ENCODE measurements at regions not wholly inside any gene's neighbourhood (a gene's known extent, or its start where the extent isn't known, plus 50 kb on each side); places are given as distances from the start of the nearest gene placed in this dataset.

GRCh38 chr15:60079210-60079609 lies 75.1 kb downstream of the FOXB1 start:
- Histone ChIP-seq H3K36me3 (ENCODE audit: control insufficient read depth, insufficient read depth, low read length) (no peaks in the 10 kb centered on the region), H3K4me1 (ENCODE audit: control insufficient read depth, extremely low read depth, insufficient read depth, low read length) (no peaks in the 10 kb centered on the region), H3K27me3 (ENCODE audit: control insufficient read depth, insufficient read depth, low read length) (peaks cover 3% of the 10 kb centered on the region), H3K4me2 (ENCODE audit: extremely low read depth, insufficient read depth, low read length) (no peak overlapping the region), H3K79me2 (ENCODE audit: control insufficient read depth, insufficient read depth, low read length) (no peaks in the 10 kb centered on the region), H3K9ac (ENCODE audit: insufficient read depth, low read length) (no peak overlapping the region), H2AFZ (ENCODE audit: low read length) (no peak overlapping the region), H3K4me3 (replicated peaks in 1 of 4; ENCODE audit: control extremely low read depth in 1 of 4, insufficient read depth in 1 of 4, low read depth in 3 of 4, low read length in 4 of 4) (no peak overlapping the region), H3K27ac (ENCODE audit: insufficient read depth, low read length) (no peak overlapping the region), H4K20me1 (ENCODE audit: control insufficient read depth, extremely low read depth, insufficient read depth, low read length) (no peaks in the 10 kb centered on the region), H3K9me3 (ENCODE audit: control insufficient read depth, insufficient read depth, low read depth, low read length) (no peaks in the 10 kb centered on the region)
- TF ChIP-seq EZH2 (IDR thresholded peaks at IDR 0.05; ENCODE audit: low read length, missing control alignments): no peak
- peak; percentile 30 to 48 for TF ChIP-seq CTCF (conservative IDR thresholded peaks at IDR 0.05 in 1 of 2, IDR thresholded peaks at IDR 0.05 in 1 of 2; ENCODE audit: low read depth in 1 of 2, low read length in 2 of 2)
- DNase-seq (ENCODE audit: low read depth in 2 of 2): no peak

DNA sequence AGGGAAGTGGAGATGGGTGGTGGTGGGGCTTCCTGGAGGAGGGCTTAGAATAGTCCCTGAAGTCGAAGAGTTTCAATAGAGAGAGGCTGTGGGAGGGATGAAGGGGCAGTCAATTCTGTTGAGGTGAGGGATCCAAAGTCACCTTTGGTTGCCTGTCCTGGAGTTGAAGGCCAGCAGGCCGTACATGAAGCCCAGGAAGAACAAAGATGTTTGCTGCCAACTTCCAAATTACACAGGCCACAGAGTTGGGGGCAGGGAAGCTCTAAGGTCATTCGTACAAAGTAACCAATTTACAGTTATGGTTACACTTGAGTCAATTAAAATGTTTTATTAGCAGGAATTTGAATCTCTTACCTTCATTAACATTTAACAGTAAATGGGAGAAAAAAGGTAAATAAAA lies 77.9 kb downstream of the FOXB1 start:
- no peak for TF ChIP-seq CTCF (conservative IDR thresholded peaks at IDR 0.05 in 1 of 2, IDR thresholded peaks at IDR 0.05 in 1 of 2; ENCODE audit: low read depth in 1 of 2, low read length in 2 of 2)
- TF ChIP-seq EZH2 (IDR thresholded peaks at IDR 0.05; ENCODE audit: low read length, missing control alignments): no peak
- no peak overlapping the region for H3K9ac ChIP-seq (ENCODE audit: insufficient read depth, low read length)
- no peak for DNase-seq (ENCODE audit: low read depth in 2 of 2)
- H3K4me2 ChIP-seq (ENCODE audit: extremely low read depth, insufficient read depth, low read length): no peak overlapping the region
- no peaks in the 10 kb centered on the region for H3K79me2 ChIP-seq (ENCODE audit: control insufficient read depth, insufficient read depth, low read length)
- no peaks in the 10 kb centered on the region for H3K36me3 ChIP-seq (ENCODE audit: control insufficient read depth, insufficient read depth, low read length)
- H3K27me3 ChIP-seq (ENCODE audit: control insufficient read depth, insufficient read depth, low read length): peaks cover 3% of the 10 kb centered on the region
- no peaks in the 10 kb centered on the region for H3K4me1 ChIP-seq (ENCODE audit: control insufficient read depth, extremely low read depth, insufficient read depth, low read length)
- no peak overlapping the region for H2AFZ ChIP-seq (ENCODE audit: low read length)
- H4K20me1 ChIP-seq (ENCODE audit: control insufficient read depth, extremely low read depth, insufficient read depth, low read length): no peaks in the 10 kb centered on the region
- no peak overlapping the region for H3K4me3 ChIP-seq (replicated peaks in 1 of 4; ENCODE audit: control extremely low read depth in 1 of 4, insufficient read depth in 1 of 4, low read depth in 3 of 4, low read length in 4 of 4)
- no peaks in the 10 kb centered on the region for H3K9me3 ChIP-seq (ENCODE audit: control insufficient read depth, insufficient read depth, low read depth, low read length)
- H3K27ac ChIP-seq (ENCODE audit: insufficient read depth, low read length): no peak overlapping the region

DNA sequence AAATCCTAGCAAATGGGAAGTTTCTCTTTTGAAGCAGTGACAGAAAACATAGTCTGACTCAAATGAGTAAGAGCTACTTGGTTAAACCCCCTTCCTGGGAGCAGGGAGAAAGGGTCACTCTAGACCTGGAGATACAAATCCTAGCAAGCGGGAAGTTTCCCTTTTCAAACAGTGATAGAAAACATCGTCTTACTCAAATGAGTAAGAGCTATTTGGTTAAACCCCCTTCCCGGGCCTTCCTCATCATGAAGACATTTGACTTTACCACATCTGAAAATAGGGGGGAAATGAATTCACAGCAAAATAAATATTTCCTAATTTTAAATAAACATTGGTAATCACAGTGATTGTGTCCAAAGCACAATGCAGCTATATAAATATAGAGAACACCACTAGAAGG lies 79.2 kb downstream of the FOXB1 start:
- no peaks in the 10 kb centered on the region for H3K36me3 ChIP-seq (ENCODE audit: control insufficient read depth, insufficient read depth, low read length)
- H3K79me2 ChIP-seq (ENCODE audit: control insufficient read depth, insufficient read depth, low read length): no peaks in the 10 kb centered on the region
- H3K9me3 ChIP-seq (ENCODE audit: control insufficient read depth, insufficient read depth, low read depth, low read length): no peaks in the 10 kb centered on the region
- DNase-seq (ENCODE audit: low read depth in 2 of 2): peak; percentile 31 to 40
- no peak overlapping the region for H3K4me2 ChIP-seq (ENCODE audit: extremely low read depth, insufficient read depth, low read length)
- no peak overlapping the region for H3K9ac ChIP-seq (ENCODE audit: insufficient read depth, low read length)
- no peak overlapping the region for H2AFZ ChIP-seq (ENCODE audit: low read length)
- TF ChIP-seq CTCF (conservative IDR thresholded peaks at IDR 0.05 in 1 of 2, IDR thresholded peaks at IDR 0.05 in 1 of 2; ENCODE audit: low read depth in 1 of 2, low read length in 2 of 2) (no peak), EZH2 (IDR thresholded peaks at IDR 0.05; ENCODE audit: low read length, missing control alignments) (no peak)
- H3K4me1 ChIP-seq (ENCODE audit: control insufficient read depth, extremely low read depth, insufficient read depth, low read length): no peaks in the 10 kb centered on the region
- H3K27ac ChIP-seq (ENCODE audit: insufficient read depth, low read length): no peak overlapping the region
- H4K20me1 ChIP-seq (ENCODE audit: control insufficient read depth, extremely low read depth, insufficient read depth, low read length): no peaks in the 10 kb centered on the region
- H3K27me3 ChIP-seq (ENCODE audit: control insufficient read depth, insufficient read depth, low read length): peaks cover 8% of the 10 kb centered on the region
- H3K4me3 ChIP-seq (replicated peaks in 1 of 4; ENCODE audit: control extremely low read depth in 1 of 4, insufficient read depth in 1 of 4, low read depth in 3 of 4, low read length in 4 of 4): no peak overlapping the region

Data from fibroblast of lung (primary cell).